ENCODE measurements at regions not wholly inside any gene's neighbourhood (a gene's known extent, or its start where the extent isn't known, plus 50 kb on each side); places are given as distances from the start of the nearest gene placed in this dataset.
"Not testable (repeated sequence)": the region's sequence is repeated elsewhere in the genome, so short reads cannot be mapped to it uniquely, and the experiment has no call there.

DNA sequence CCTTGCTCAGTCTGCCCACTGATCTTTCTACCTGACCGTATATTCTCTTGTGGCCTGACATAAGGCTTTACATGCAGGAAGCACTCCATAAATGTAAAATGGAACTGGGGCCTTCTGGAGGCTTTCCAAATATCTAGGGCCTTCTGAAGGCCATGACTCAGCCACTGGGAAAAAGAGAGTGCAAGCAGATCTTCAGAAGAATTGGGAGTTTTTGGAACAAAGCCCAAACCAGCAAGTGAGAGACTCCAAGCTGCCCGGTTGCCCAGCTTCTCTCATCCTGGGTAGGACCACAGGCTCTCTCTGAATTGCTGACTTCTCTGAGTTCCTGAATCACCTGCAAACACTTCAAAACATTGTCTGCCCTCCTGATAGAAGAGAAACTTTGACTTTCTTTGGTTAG, 107.9 kb upstream of the BMAL1 start:
- DNase-seq (ENCODE audit: low spot score): no peak

DNA sequence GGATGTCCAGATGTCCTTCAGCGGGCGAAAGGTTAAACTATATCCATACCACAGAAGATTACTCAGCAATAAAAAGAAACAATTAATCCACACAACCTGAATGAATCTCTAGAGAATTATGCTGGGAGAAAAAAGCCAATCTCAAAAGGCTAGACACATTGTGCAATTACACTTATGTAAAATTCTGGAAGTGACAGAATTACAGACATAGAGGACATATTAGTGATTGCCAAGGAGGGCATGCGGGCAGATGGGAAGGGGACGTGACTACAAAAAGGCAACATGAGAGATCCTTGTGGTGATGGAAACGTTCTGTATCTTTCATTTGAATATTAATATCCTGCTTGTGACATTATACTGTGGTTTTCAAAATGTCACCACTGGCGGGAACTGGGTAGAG, 103.5 kb upstream of the BMAL1 start:
- DNase-seq (ENCODE audit: low spot score): no peak

DNA sequence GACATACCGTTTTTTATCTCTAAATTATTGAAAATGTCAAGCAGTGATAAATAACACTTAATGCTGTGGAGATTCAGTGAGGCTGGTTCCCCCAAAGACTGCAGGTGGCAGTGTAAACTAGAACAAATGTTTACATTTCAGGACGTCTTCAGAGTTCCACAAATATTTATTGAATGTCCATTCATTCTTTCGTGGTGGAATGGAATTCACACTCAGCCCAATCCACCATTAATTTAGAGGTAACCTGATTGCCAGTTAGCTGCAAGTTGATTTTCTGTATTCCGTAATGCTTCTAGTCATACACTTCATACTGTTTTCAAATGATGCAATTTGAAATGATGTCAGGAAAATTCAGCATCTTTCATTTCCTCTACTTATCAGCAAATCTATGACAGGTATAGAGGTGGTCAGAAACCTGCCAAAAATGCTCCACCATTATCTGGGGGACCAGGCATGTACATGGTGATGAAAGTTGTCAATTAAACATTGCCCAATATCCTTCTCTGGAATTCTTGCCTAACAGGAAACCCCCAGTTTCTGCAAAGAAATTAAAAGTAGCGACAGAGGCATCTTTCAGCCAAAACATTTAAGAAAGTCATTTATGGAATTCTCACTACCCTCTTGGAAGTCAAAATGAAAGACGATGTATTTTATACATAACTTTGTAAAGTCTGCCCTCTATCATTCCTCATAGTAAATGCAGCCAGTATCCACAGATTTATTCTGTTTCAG, 94.3 kb upstream of the BMAL1 start:
- no peak for DNase-seq (ENCODE audit: low spot score)

DNA sequence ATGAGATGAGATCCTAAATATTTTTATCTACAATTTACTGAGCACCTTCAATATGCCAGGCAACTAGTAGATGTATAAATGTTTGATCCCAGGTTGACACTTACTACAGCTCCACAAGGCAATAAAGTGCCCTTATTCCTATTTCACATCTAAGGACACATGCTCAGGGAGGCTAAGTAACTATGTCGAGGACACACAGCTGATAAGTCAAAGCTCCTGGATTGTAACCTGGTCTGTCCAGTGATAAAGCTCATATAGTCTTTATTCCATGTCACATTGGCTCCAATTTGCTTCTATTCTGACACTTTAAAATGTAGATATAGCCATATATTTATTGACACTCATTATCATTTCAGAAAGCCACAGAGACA, 93.8 kb upstream of the BMAL1 start:
- no peak for DNase-seq (ENCODE audit: low spot score)

DNA sequence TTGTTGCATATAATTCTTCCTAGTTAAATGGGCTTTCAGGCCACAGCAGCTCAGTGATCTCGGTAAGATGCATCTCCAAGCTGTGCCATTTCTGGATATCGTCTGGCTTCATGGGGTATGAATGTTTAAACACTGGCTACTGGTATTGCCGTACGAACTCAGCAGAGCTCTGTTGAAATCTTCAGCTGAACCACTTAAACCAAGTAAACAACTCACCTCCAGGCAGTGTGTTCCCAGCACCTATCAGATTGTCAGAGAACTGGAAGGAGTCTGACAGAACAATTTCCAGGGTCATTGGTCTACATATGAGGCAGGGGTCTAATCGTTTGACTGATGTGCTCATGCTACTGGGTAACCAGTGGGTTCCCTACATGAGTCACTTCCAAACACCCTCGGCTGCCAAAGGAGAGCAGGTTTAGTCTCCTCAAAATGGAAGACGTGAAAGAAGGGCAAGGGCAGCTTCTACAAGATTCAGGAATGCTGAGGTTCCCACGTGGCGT, 93.2 kb upstream of the BMAL1 start:
- no peak for DNase-seq (ENCODE audit: low spot score)

DNA sequence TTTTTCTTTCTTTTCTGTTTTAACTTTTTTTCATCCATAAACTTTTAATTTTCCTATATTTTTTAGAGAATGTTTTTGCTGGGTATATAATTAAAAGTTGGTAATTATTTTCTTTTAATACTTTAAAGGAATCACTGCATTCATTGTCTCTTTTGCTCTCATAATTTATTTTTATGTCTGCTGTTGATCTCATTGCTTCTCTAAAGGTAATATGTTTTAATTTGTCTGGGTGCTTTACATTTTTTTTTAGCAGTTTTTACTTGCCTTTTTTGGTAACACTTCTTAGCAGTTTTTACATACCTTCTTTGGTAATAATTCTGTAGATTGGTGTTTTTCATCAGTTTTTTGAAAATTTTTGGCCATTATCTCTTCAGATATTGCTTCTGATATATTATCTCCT, 89.4 kb upstream of the BMAL1 start:
- DNase-seq (ENCODE audit: low spot score): no peak

DNA sequence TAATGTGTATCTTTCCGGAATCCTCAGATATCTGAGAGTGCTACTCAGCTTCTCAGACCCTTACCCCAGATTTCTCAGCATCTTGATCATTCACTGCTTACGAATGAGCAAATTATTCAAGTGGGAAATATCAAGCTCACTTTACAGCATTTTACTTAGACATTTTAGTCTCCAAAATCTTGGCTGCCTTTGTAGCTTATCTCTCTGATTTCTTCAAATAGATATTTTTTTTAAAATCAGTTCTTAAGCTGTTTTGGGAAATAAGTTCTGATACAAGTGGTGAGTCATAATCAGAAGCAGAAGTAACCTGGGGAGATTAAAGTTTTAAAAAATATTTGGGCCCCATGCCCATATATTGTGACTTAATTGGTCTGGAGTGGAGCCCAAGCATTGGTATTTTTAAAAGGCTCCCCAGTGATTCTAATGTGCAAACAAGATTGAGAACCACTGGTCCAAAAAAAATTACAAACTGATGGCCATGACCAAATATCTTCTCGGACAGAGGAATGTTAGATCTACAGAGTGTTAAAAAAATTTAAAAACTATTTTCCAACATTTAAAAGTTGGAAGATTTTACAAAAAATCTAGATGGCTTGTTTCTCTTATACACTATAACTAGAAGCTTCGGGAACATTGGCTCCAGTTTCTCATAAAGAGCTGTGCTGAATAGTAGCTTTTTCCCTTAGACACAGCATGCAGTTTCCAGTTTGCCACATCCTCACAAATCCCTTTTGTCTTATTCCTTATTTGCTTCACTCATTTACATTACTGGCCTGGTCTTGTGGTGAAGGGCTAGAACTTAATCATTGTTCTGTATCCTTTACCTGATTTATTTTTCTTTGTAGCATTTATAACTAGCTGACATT, 87.8 kb upstream of the BMAL1 start:
- no peak for DNase-seq (ENCODE audit: low spot score)

DNA sequence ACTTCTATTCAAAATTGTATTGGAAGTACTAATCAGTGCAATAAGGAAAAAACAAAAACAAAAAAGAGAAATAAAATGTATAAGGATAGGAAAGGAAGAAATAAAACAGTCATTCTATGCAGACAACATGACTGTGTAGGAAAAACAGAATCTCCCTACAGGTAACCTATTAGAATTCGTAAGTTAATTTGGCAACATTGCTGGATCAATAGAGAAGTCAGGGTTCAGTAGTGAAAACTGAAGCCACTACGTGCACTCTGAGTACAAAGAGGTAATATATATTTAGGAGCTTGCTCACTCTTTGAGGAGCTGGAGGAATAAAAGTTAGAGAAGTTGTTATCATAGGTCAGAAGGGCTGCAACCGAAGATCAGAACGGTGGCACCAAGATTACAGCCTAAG, 84.0 kb upstream of the BMAL1 start:
- no peak for DNase-seq (ENCODE audit: low spot score)

DNA sequence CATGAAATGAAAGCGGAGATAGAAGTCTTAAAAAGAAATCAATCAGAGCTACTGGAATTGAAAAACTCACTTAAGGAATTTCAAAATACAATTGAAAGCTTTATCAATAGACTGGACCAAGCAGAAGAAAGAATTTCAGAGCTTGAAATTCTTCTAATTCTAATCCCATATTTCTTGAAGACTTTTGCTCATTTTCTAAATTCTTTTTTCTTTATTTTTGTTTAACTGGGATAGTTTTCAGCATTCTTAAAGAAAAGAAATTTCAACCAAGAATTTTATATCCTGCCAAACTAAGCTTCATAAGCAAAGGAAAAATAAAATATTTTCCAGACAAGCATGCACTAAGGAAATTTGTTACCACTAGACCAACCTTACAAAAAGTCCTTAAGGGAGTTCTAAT, 80.2 kb upstream of the BMAL1 start:
- not testable (repeated sequence) for DNase-seq (ENCODE audit: low spot score)

DNA sequence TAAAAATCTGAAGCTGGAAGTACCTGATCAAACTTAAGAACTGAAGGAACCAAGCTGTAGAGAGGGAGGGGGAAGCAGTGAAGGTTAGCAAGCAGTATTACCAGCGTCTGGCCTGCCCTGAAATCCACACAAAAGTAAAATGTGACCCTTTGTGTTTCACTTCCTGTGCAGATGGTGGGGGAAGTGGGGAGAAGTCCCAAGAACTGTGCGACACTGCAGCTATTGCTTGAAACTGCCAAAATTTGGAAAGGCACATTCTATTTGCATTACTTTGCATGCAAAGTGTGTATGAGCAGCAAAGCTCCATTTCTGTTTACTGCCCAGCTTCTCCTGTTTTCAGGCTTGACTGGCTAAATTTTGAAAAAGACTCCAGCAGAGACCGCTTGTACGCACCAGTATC, 72.1 kb upstream of the BMAL1 start:
- DNase-seq (ENCODE audit: low spot score): no peak

DNA sequence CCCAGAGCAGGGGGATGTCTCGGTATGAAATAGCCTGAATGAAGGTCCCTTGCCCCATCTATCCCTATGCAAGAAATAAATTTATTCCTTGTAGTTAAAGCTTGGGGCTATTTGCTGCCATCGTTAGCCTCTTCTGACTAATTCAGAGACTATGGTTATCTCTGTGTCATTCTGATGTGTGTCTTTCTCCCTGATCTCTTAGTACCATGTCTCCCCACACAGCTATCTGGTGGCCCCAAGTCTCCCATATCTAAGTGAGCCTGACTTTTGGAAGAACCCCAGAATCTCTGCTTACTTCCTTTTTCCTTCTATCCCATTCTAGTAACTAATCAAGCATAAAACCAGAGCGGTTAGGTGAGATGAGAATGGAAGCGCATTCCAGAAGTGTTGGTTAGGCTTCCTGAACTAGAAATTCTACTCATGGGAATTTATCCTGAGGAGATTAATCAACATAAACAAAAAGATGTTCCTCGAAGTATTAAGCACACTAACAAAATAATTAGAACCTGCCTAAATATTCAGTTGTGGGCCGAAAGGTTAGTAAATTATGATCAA, 71.4 kb upstream of the BMAL1 start:
- DNase-seq (ENCODE audit: low spot score): no peak

DNA sequence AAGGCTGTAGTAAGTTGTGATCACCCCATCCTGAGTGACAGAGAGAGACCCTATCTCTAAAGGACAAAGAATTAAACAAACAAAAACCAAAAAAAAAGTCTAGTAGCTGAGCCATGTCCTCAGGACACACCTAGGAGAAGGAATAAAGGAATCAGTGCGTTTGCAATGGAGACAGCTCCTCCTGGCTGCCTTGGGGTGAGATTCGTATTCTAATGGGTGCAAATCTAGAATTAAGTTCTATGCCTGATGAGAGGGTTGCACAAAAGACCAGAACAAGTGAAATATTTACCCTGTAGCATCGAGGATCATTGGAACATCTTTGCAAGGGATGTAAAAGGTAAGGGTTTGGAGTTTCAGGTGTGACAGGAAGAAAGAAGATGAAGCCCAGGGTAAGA, 70.3 kb upstream of the BMAL1 start:
- DNase-seq (ENCODE audit: low spot score): no peak

DNA sequence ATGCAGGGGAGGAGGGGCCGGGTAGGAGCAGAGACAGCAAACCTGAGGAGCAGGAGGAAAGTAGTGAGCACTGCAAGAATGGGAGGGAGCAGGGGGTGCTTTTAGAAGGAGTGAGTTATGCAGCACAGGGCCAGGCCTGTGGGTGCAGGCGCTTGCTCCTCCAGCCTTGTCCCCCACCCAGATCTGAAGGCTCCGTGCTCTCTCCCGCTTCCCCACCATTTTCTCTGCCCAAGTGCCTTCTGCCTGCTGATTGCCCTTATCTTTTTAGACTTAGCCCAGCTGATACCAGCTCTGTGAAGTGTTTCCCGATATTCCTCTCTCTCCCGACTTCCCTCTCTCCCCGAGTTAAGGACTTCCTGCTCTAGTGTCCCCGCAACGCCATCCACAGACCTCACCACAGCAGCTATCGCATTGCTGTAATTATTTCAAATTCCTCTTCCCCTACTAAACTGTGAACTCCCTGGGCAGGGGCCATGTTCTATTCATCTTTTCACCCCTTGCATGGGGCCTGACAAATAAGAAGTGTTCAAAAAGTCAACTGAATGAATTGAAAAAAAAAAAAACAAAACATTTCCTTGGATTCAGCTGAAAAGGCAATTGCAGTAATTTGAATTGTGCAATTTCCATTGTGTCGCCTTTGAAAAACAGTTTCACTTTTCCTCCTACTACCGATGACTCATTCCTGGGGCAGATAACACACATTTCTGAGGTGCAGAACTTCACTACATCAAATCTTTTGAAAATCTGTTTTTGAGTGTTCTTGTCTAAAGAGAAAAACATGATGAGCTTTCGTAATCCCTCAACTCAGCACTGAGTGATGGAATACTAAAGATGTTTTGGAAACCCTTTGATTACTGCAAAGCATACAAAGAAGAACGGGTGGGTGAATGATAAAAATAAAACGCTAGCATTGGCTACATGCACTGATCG, 69.7 kb upstream of the BMAL1 start:
- peak; percentile 46 for DNase-seq (ENCODE audit: low spot score)

DNA sequence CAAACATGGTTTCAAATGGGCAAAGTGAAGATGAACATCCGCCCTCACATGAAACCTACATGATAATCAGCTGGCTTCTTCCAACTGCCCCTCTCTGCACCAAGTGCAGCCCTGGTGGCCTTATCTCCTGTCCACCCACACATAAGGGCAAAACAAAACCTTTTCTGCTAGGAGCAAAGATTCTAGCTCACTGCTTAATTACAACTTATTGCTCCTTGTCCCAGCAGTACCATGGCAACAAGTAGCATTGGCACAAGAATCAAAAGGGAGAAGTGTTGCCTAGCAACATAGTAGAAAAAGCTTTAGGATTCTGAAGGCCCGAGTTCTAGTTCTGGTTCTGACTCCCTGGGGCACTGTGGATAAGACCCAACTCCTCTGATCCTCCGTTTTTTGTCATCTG, 68.7 kb upstream of the BMAL1 start:
- DNase-seq (ENCODE audit: low spot score): no peak

DNA sequence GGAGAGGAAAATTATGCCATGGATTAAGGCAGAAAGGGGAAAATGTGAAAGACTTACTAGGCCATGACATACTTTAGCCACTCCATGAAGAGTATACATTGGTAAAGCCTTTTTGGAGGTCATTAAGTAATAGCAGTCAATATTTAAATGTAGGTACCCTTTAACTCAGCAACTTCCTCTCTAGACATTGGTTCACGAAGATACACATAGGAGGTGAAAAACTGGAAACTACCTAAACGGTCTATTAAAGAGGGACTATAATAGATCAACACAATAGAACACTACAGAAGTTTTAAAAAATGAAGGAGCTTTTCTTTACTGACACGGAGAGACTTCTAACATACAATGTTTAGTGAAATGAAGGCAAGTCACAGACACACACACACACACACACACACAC, 68.2 kb upstream of the BMAL1 start:
- DNase-seq (ENCODE audit: low spot score): no peak

DNA sequence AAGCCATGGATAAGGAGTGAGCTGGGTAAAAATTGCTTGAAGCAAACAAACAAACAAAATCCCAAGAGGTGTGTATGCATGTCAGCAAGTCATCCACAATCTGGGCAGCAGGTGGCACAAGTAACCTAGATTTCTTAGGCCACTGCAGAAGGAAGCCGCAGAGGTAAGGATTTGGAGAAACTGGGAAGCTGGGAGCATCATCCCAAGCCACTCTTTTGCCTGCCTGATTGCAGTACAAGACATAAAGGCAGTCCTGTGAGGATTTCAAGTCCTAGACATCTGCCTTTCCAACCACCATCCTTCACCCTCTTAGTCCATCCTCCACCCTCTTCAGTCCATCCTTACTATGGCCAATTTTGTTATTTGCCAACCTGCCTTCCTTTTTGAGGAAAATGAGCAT, 67.2 kb upstream of the BMAL1 start:
- peak; percentile 73 for DNase-seq (ENCODE audit: low spot score)

DNA sequence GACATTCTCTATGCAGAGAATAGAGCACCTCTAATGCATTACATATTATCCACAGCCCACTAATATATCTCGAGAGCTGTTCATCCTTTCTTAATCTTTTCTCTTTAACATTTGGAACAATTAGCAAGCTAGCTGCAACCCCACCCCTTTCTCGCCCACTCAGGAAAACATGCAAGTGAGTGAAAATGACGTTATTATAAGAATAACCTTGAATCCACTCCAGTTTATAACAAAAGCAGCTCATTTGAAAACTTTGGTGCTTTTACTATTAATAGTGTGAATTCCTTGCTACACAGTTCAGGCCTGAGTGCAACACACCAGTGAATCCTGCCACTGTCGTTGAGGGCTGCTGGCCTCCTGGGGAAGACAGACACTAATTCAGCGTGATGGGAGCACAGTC, 63.3 kb upstream of the BMAL1 start:
- no peak for DNase-seq (ENCODE audit: low spot score)

DNA sequence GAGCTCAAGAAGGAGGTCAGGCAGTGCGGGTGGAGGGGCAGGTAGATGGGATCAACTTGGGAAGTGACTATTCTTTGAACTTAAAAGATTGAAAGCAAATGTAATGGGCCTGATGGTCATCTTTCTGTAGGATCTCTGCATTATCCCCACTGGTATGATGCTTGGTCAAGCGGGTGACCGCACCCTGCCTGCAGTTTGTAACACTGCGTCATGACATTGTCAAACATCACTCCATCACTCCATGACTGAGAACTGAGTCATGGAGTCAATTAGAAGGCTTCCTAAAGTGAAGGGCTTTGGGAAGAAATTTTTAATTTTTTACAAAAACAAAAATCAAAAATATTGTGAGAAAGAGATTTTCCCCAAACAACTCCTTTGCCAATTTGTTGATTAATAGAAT, 62.4 kb upstream of the BMAL1 start:
- no peak for DNase-seq (ENCODE audit: low spot score)

DNA sequence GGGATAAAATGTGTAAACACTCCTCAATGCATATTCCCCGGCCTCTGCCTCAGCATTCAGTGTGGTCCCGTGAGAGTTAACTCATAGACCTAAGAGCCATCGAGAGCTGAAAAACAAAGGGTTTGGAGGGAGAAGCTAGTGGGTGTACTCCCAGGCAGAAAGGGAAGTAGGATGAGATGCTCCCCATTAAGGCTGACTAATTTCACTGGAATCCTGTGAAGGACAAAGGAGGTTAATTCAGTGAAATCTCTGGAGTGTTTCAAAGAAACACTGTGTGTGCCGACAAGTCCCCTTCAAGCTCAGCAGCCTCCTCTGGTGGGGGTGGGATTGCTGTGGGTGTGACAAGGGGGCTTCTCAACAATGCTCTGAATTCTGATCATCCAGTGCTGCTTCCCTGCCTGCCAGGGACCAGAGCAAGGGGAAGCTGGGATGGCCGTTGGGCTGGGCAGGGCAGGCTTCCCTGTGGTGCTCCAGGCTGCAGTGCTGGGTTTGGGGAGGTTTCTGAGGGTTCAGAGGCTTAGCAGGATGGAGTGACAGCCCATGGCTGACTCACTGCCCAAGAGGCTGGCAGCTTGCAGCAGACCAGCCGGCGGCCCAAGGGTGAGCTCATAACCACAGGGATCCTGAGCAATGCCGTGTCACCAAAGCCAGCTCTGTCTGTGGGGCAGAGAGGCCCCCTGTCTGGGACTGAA, 61.4 kb upstream of the BMAL1 start:
- peak; percentile 37 for DNase-seq (ENCODE audit: low spot score)

DNA sequence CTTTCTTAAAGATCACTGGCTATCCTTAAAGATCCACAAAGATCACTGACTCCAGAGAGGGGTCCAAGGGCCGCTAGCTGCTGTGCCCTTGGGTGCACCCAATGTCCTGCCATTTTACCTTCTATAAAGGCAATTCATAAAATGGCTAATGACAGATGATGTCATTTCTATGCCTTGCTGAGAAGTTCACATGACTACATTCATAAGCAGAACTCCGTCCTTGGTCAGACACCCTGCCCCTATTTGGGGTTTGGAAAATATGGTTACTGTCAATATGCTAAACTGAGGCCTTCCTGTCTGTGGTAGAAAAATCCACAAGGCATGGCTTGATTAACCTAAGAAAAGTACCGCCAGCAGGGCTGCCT, 60.9 kb upstream of the BMAL1 start:
- DNase-seq (ENCODE audit: low spot score): no peak

DNA sequence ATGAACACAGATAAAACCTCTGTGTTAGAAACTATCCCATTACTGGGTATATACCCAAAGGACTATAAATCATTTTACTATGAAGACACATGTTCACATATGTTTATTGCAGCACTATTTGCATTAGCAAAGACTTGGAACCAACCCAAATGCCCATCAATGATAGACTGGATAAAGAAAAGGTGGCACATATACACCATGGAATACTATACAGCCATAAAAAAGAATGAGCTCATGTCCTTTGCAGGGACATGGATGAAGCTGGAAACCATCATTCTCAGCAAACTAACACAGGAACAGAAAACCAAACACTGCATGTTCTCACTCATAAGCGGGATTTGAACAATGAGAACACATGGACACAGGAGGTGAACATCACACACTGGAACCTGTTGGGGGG, 58.9 kb upstream of the BMAL1 start:
- not testable (repeated sequence) for DNase-seq (ENCODE audit: low spot score)

DNA sequence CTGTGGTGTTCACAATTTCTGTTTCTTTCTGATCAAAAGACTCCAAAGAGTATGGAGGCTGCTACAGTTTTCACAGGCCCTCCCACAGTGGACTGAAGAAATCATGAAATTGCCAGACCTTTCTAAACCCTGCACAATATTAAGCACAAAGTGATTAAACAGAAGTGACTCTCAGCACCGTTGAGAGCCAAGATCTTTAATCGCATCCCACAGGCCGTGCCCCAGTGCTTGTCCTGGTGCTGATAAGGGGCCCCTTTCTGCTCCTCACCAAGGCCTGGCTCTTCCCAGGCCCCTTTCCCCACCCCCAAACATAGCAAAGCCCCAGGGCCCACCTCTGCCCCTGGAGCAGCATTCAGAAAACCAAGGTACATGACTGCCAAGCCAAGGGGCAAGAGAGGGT, 57.4 kb upstream of the BMAL1 start:
- no peak for DNase-seq (ENCODE audit: low spot score)

Measured in iPS-NIHi11 (cell line).